HEK293 (cell line): ENCODE measurements at regions not wholly inside any gene's neighbourhood (a gene's known extent, or its start where the extent isn't known, plus 50 kb on each side); places are given as distances from the start of the nearest gene placed in this dataset.

ENCODE experiments used
- CTCF ChIA-PET: fragments of 350-600 bp; formaldehyde crosslinking; extraction: SDS; loops from one replicate; lab custom pipeline; 2021; ENCODE audit warnings: antibody characterized with exemption; lab: Yijun Ruan, JAX
- POLR2A ChIA-PET: fragments of 300-600 bp; formaldehyde crosslinking; extraction: SDS; loops from one replicate; lab custom pipeline; 2020; ENCODE audit warnings: antibody characterized with exemption, inconsistent platforms; lab: Yijun Ruan, JAX
- H3K27ac ChIP-seq: fragments of 200-500 bp; sonication (Bioruptor generic); 2 replicates; pipeline ENCODE4 v1.5.1; 2014; ENCODE audit warnings: low read depth, low read length, control low read depth, inconsistent platforms; ENCODE audit errors: extremely low read depth
- H3K36me3 ChIP-seq, 2 experiments: fragments of 200-500 bp in 1 of 2; sonication (Bioruptor generic) in 1 of 2; 1 replicate in 1 of 2; 2 replicates in 1 of 2; pipeline ENCODE4 v1.5.1; 2014 to 2017; ENCODE audit warnings: inconsistent platforms in 2 of 2, low read length in 2 of 2; ENCODE audit not compliant: control insufficient read depth in 2 of 2, insufficient read depth in 1 of 2
- H3K4me1 ChIP-seq: fragments of 200-500 bp; sonication (Bioruptor generic); 2 replicates; pipeline ENCODE4 v1.5.1; 2014; ENCODE audit warnings: mild to moderate bottlenecking, low read length, inconsistent platforms; ENCODE audit not compliant: control insufficient read depth, insufficient read depth
- H3K4me3 ChIP-seq: 2 replicates; pipeline ENCODE4 v1.5.1; 2011; ENCODE audit warnings: low read depth, mild to moderate bottlenecking, control low read depth, low read length, moderate library complexity
- H3K9me3 ChIP-seq: fragments of 200-500 bp; sonication (Bioruptor generic); 2 replicates; pipeline ENCODE4 v1.5.1; 2014; ENCODE audit warnings: low read depth, low read length, inconsistent platforms; ENCODE audit not compliant: control insufficient read depth, insufficient read depth
- AEBP2 ChIP-seq: fragments of 450-650 bp; formaldehyde crosslinking; IDR thresholded peaks from 2 replicates; pipeline ENCODE4 v1.5.1; 2016; ENCODE audit warnings: missing biosample characterization, missing genetic modification characterization, borderline replicate concordance
- GLIS1 ChIP-seq: fragments of 450-650 bp; formaldehyde crosslinking; IDR thresholded peaks from 2 replicates; pipeline ENCODE4 v1.5.1; 2016; ENCODE audit warnings: missing biosample characterization, missing genetic modification characterization
- KLF9 ChIP-seq: fragments of 450-650 bp; formaldehyde crosslinking; IDR thresholded peaks from 2 replicates; pipeline ENCODE4 v1.5.1; 2016; ENCODE audit warnings: missing biosample characterization, missing genetic modification characterization, low read depth
- MYNN ChIP-seq: fragments of 450-650 bp; formaldehyde crosslinking; IDR thresholded peaks from 2 replicates; pipeline ENCODE4 v1.5.1; 2016; ENCODE audit warnings: missing biosample characterization, missing genetic modification characterization, borderline replicate concordance
- TCF7L2 ChIP-seq: IDR thresholded peaks from 2 replicates; pipeline ENCODE4 v1.6.1; 2011; ENCODE audit warnings: low read depth, mild to moderate bottlenecking, inconsistent platforms, low read length, moderate library complexity, borderline replicate concordance
- ZBTB21 ChIP-seq: fragments of 450-650 bp; formaldehyde crosslinking; IDR thresholded peaks from 2 replicates; pipeline ENCODE4 v1.5.1; 2017; ENCODE audit warnings: missing biosample characterization, missing genetic modification characterization
- ZBTB7A ChIP-seq: fragments of 450-650 bp; formaldehyde crosslinking; IDR thresholded peaks from 2 replicates; pipeline ENCODE4 v1.5.1; 2016; ENCODE audit warnings: low read depth, missing biosample characterization, missing genetic modification characterization
- ZNF169 ChIP-seq: fragments of 450-650 bp; formaldehyde crosslinking; IDR thresholded peaks from 2 replicates; pipeline ENCODE4 v1.5.1; 2016; ENCODE audit warnings: missing biosample characterization, missing genetic modification characterization
- ZNF239 ChIP-seq: fragments of 450-650 bp; formaldehyde crosslinking; IDR thresholded peaks from 2 replicates; pipeline ENCODE4 v1.5.1; 2016; ENCODE audit warnings: missing biosample characterization, missing genetic modification characterization
- ZNF248 ChIP-seq: fragments of 450-650 bp; formaldehyde crosslinking; IDR thresholded peaks from 2 replicates; pipeline ENCODE4 v1.5.1; 2017; ENCODE audit warnings: missing biosample characterization, missing genetic modification characterization
- ZNF266 ChIP-seq: fragments of 450-650 bp; formaldehyde crosslinking; IDR thresholded peaks from 2 replicates; pipeline ENCODE4 v1.5.1; 2016; ENCODE audit warnings: missing biosample characterization, missing genetic modification characterization, low read depth
- ZNF324 ChIP-seq: fragments of 450-650 bp; formaldehyde crosslinking; IDR thresholded peaks from 2 replicates; pipeline ENCODE4 v1.5.1; 2016; ENCODE audit warnings: missing biosample characterization, missing genetic modification characterization
- ZNF362 ChIP-seq: fragments of 450-650 bp; formaldehyde crosslinking; IDR thresholded peaks from 2 replicates; pipeline ENCODE4 v1.5.1; 2016; ENCODE audit warnings: missing biosample characterization, missing genetic modification characterization
- ZNF37A ChIP-seq: fragments of 450-650 bp; IDR thresholded peaks from 2 replicates; pipeline ENCODE4 v1.5.1; 2018; ENCODE audit warnings: missing biosample characterization, missing genetic modification characterization
- ZNF391 ChIP-seq: fragments of 450-650 bp; formaldehyde crosslinking; IDR thresholded peaks from 2 replicates; pipeline ENCODE4 v1.5.1; 2016; ENCODE audit warnings: low read depth, missing biosample characterization, missing genetic modification characterization, borderline replicate concordance
- ZNF398 ChIP-seq: fragments of 450-650 bp; formaldehyde crosslinking; IDR thresholded peaks from 2 replicates; pipeline ENCODE4 v1.5.1; 2017; ENCODE audit warnings: missing biosample characterization, missing genetic modification characterization
- ZNF521 ChIP-seq: fragments of 450-650 bp; formaldehyde crosslinking; IDR thresholded peaks from 2 replicates; pipeline ENCODE4 v1.5.1; 2017; ENCODE audit warnings: missing biosample characterization, mild to moderate bottlenecking, missing genetic modification characterization
- ZNF555 ChIP-seq: fragments of 450-650 bp; formaldehyde crosslinking; conservative IDR thresholded peaks from 2 replicates; pipeline ENCODE4 v1.5.1; 2017; ENCODE audit warnings: missing biosample characterization, mild to moderate bottlenecking, missing genetic modification characterization, inconsistent platforms
- ZNF561 ChIP-seq: fragments of 450-650 bp; IDR thresholded peaks from 2 replicates; pipeline ENCODE4 v1.5.1; 2018; ENCODE audit warnings: missing biosample characterization, missing genetic modification characterization, borderline replicate concordance
- ZNF580 ChIP-seq: fragments of 450-650 bp; formaldehyde crosslinking; IDR thresholded peaks from 2 replicates; pipeline ENCODE4 v1.5.1; 2016; ENCODE audit warnings: missing biosample characterization, missing genetic modification characterization
- ZNF610 ChIP-seq: fragments of 450-650 bp; formaldehyde crosslinking; IDR thresholded peaks from 2 replicates; pipeline ENCODE4 v1.5.1; 2016; ENCODE audit warnings: missing biosample characterization, missing genetic modification characterization, borderline replicate concordance
- ZNF621 ChIP-seq: fragments of 450-650 bp; formaldehyde crosslinking; IDR thresholded peaks from 2 replicates; pipeline ENCODE4 v1.5.1; 2017; ENCODE audit warnings: missing biosample characterization, missing genetic modification characterization
- ZNF692 ChIP-seq: fragments of 450-650 bp; formaldehyde crosslinking; IDR thresholded peaks from 2 replicates; pipeline ENCODE4 v1.5.1; 2016; ENCODE audit warnings: missing biosample characterization, missing genetic modification characterization
- ZNF791 ChIP-seq: fragments of 450-650 bp; formaldehyde crosslinking; IDR thresholded peaks from 2 replicates; pipeline ENCODE4 v1.5.1; 2016; ENCODE audit warnings: missing biosample characterization, missing genetic modification characterization
- ZSCAN23 ChIP-seq: fragments of 450-650 bp; formaldehyde crosslinking; IDR thresholded peaks from 2 replicates; pipeline ENCODE4 v1.5.1; 2016; ENCODE audit warnings: missing biosample characterization, missing genetic modification characterization

GRCh38 chr6:168815229-168815628, 374.2 kb downstream of the SMOC2 start:
- ChIA-PET CTCF (interaction anchor here (0.8 to 1.8 kb wide), 4 partner anchors 10 to 116 kb away, joined by 3 to 5 read pairs (median 4); no protein-coding TSS in a partner anchor), POLR2A (no interaction called here)
- Histone ChIP-seq H3K4me1 (no peaks in the 10 kb centered on the region), H3K27ac (no peak overlapping the region), H3K4me3 (no peak overlapping the region), H3K36me3 (no peaks in the 10 kb centered on the region), H3K9me3 (no peaks in the 10 kb centered on the region)
- TF ChIP-seq ZNF521 (tag by site-specific recombination) (no peak), ZNF555 (tag by site-specific recombination) (no peak), ZNF324 (tag by site-specific recombination) (no peak), ZNF362 (tag by site-specific recombination) (no peak), ZNF391 (tag by site-specific recombination) (no peak), ZNF580 (tag by site-specific recombination) (no peak), GLIS1 (tag by site-specific recombination) (no peak), ZNF37A (tag by site-specific recombination) (no peak), MYNN (no peak), ZNF692 (no peak), ZNF398 (tag by site-specific recombination) (no peak), ZSCAN23 (tag by site-specific recombination) (no peak), ZNF248 (no peak)

GRCh38 chr6:168808232-168808631, 367.2 kb downstream of the SMOC2 start:
- no peaks in the 10 kb centered on the region for H3K36me3 ChIP-seq
- ChIA-PET CTCF (no interaction called here), POLR2A (no interaction called here)
- no peak overlapping the region for H3K27ac ChIP-seq
- TF ChIP-seq ZNF266 (tag by site-specific recombination) (no peak), ZNF169 (tag by site-specific recombination) (no peak), ZBTB21 (no peak), TCF7L2 (no peak), KLF9 (tag by site-specific recombination) (no peak), ZBTB7A (tag by site-specific recombination) (no peak), ZNF621 (tag by site-specific recombination) (no peak), ZNF239 (tag by site-specific recombination) (no peak), AEBP2 (tag by site-specific recombination) (no peak), ZNF610 (tag by site-specific recombination) (no peak), ZNF521 (tag by site-specific recombination) (no peak), ZNF791 (no peak), ZNF561 (tag by site-specific recombination) (no peak)
- H3K9me3 ChIP-seq = no peaks in the 10 kb centered on the region
- no peaks in the 10 kb centered on the region for H3K4me1 ChIP-seq
- H3K4me3 ChIP-seq = no peak overlapping the region
